Activated CD8-positive, alpha-beta T cell treated with anti-CD3 and anti-CD28 coated beads, Interleukin-2, amount 10 ng/mL, durations not matched to agents 7 days and 5 days (primary cell): ENCODE measurements at regions not wholly inside any gene's neighbourhood (a gene's known extent, or its start where the extent isn't known, plus 50 kb on each side); places are given as distances from the start of the nearest gene placed in this dataset.

ENCODE experiments used
- ATAC-seq: fragments of 150-1000 bp; cut with Tn5 transposase; one replicate; pipeline ENCODE4 v1.10.0; 2021; ENCODE audit warnings: moderate library complexity
- CTCF ChIA-PET: fragments of 350-600 bp; sonication (Branson Sonifier 250); formaldehyde crosslinking; loops from one replicate; lab custom pipeline; 2021; ENCODE audit warnings: antibody characterized with exemption; lab: Charles Lee
- POLR2A ChIA-PET: fragments of 350-600 bp; sonication (Branson Sonifier 250); formaldehyde crosslinking; loops from one replicate; lab custom pipeline; 2021; ENCODE audit warnings: antibody characterized with exemption; lab: Charles Lee
- DNase-seq: peaks from one replicate; pipeline ENCODE4 v3.0.0-alpha.2; 2020
- H3K27ac Mint-ChIP-seq: one replicate; pipeline ENCODE4 v1.8.0; 2021; ENCODE audit warnings: mild to moderate bottlenecking, mixed read lengths
- H3K27me3 Mint-ChIP-seq: one replicate; pipeline ENCODE4 v1.8.0; 2021; ENCODE audit warnings: low read depth, mixed read lengths
- H3K36me3 Mint-ChIP-seq: one replicate; pipeline ENCODE4 v1.8.0; 2021; ENCODE audit warnings: low read depth, mixed read lengths
- H3K4me1 Mint-ChIP-seq: one replicate; pipeline ENCODE4 v1.8.0; 2021; ENCODE audit warnings: low read depth, mixed read lengths
- H3K4me3 Mint-ChIP-seq: one replicate; pipeline ENCODE4 v1.8.0; 2021; ENCODE audit warnings: mild to moderate bottlenecking, mixed read lengths
- H3K9me3 Mint-ChIP-seq: one replicate; pipeline ENCODE4 v1.8.0; 2022; ENCODE audit warnings: mixed read lengths; ENCODE audit not compliant: insufficient read depth

DNA sequence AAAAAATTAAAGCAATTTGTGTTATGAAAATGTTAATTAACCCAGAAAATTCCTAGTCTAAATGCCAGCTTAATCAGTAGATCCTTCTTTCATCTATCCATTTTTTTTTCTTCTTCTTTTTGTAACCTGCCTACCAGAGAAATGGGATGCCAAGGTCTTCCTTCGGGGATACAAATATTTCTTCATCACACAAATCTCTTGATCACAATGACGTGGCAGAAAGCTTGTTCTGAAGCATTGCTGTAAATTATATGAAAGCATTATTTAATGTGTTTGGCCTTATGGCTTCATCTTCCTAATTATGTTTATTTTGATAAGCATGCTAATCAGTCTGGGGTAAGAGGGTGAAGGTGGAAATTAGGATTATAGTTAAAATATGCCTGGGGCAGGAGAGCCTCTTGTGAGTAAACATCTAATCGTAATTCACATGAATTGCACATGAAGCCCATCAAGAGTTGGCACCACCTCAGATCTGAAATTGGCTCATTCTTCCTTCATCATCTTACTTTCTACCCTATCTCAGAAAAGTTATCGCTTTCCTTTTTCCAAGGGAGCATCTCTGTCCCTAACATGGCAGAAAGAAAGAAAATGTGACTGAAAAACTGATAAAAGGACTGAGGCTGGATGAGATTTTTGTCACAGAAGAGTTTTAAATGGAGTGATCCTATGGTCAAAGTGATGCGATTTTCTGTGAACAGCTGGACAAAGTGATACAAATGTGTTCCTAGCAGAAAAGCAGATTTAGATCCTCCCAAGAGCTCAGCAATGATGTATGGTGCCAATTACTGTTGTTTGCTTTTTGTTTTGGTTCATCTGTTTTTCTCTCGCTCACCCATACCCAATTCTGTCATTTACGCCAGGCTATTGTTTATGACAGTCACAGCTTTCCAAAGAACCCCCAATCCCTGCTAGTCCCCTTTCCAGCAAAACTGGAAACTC is 76.9 kb upstream of the PMAIP1 start:
- Mint-ChIP-seq H3K27me3 (peaks cover 15% of the 10 kb centered on the region), H3K4me1 (peaks cover 8% of the 10 kb centered on the region), H3K4me3 (no peak overlapping the region), H3K27ac (no peak overlapping the region), H3K36me3 (no peaks in the 10 kb centered on the region), H3K9me3 (no peaks in the 10 kb centered on the region)
- DNase-seq (no peak), ATAC-seq (no peak)
- POLR2A ChIA-PET, result no interaction called here
- CTCF ChIA-PET, result interaction anchor here (0.8 to 3.6 kb wide), 41 partner anchors 8 to 645 kb away, joined by 3 to 58 read pairs (median 4); partner anchors contain the start of gene CCBE1

DNA sequence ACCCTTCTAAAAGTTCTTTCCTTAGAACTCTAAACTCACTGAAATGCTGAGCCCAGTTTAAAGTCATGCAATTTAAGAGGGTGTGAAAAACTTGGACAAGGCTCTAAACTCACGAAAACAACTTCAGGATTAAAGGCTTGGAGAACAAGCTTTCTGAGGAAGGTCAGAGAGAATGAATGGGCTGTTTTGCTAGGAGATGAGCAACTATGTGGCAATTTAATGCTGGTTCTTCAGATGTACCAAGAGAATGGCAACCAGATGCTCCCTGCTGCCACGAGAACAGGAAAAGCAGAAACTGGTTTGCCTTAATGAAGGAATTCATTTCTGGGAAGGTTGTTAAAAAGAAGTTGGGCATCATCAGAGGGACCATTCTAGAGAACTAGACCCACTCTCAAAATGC is 77.8 kb upstream of the PMAIP1 start:
- ChIA-PET POLR2A (no interaction called here), CTCF (interaction anchor here (2.1 to 3.6 kb wide), 5 partner anchors 20 to 174 kb away, joined by 7 to 58 read pairs (median 11); no protein-coding TSS in a partner anchor)
- H3K4me3 Mint-ChIP-seq, result no peak overlapping the region
- no peak for DNase-seq
- H3K9me3 Mint-ChIP-seq, result no peaks in the 10 kb centered on the region
- H3K36me3 Mint-ChIP-seq, result no peaks in the 10 kb centered on the region
- H3K4me1 Mint-ChIP-seq, result peaks cover 8% of the 10 kb centered on the region
- no peak for ATAC-seq
- H3K27me3 Mint-ChIP-seq, result peaks cover 18% of the 10 kb centered on the region
- no peak overlapping the region for H3K27ac Mint-ChIP-seq

DNA sequence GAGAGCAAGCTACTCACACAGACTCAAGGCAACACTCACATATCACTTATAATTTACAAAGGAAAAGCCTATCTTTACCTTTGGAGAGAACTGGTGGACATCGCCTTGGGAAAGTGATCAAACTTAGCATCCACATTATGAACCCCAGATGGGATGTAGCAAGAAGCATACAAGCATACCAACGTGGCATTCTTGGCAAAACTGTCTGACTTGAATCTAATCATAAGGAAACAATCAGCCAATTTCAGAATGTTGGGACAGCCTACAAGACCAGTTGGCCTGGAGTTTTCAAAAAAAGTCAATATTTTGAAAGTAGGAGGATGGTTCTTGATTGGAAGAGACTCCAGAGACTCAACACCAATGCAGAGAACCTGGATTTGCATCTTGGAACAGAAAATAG is 79.1 kb upstream of the PMAIP1 start:
- peaks cover 8% of the 10 kb centered on the region for H3K4me1 Mint-ChIP-seq
- DNase-seq (no peak), ATAC-seq (no peak)
- H3K4me3 Mint-ChIP-seq, result no peak overlapping the region
- H3K9me3 Mint-ChIP-seq, result no peaks in the 10 kb centered on the region
- ChIA-PET POLR2A (no interaction called here), CTCF (no interaction called here)
- H3K27ac Mint-ChIP-seq, result no peak overlapping the region
- H3K27me3 Mint-ChIP-seq, result peaks cover 18% of the 10 kb centered on the region
- H3K36me3 Mint-ChIP-seq, result no peaks in the 10 kb centered on the region

DNA sequence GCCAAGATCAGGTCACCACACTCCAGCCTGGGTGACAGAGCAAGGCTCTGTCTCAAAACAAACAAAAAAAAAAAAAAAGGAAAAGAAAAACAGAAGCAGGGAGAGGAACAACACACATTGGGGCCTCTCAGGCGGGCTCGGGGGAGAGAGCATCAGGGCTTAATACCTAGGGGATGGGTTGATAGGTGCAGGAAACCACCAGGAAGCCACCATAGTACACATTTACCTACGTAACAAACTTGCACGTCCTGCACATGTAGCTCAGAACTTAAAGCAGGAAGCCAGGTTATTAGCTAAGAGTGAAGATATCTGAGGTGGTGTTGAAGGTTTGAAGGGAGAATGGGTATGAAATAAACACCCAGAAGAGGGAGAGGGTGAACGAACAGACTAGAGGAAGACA is 81.0 kb upstream of the PMAIP1 start:
- Mint-ChIP-seq H3K9me3 (no peaks in the 10 kb centered on the region), H3K27ac (no peak overlapping the region), H3K4me1 (peaks cover 9% of the 10 kb centered on the region), H3K27me3 (peaks cover 22% of the 10 kb centered on the region), H3K4me3 (no peak overlapping the region), H3K36me3 (no peaks in the 10 kb centered on the region)
- POLR2A ChIA-PET, result no interaction called here
- no peak for DNase-seq
- no peak for ATAC-seq
- CTCF ChIA-PET, result interaction anchor here (0.7 to 1.0 kb wide), 3 partner anchors 16 to 269 kb away, joined by 3 to 5 read pairs (median 3); no protein-coding TSS in a partner anchor

DNA sequence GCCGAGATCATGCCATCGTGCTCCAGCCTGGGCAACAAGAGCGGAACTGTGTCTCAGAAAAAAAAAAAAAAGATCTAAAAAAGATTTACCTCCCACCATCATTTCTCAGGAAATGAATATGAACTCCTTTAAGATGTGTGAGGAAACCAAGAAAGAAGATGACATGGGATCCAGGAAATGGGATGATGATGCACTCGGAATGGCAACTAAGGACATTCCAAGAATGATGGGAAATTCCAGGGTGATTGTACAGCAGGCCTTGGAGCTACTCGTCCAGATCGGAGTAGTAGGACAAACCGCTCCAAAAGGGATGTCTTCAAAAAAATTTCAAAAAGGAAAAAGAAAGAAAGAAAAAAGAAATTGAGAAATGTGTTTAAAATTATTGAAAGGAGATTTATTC is 84.9 kb upstream of the PMAIP1 start:
- ChIA-PET POLR2A (no interaction called here), CTCF (interaction anchor here (1.0 kb wide), 1 partner anchor 8 kb away, joined by 3 read pairs; no protein-coding TSS in a partner anchor)
- Mint-ChIP-seq H3K36me3 (no peaks in the 10 kb centered on the region), H3K27ac (no peak overlapping the region), H3K4me3 (no peak overlapping the region), H3K27me3 (peaks cover 27% of the 10 kb centered on the region), H3K9me3 (no peaks in the 10 kb centered on the region), H3K4me1 (peaks cover 11% of the 10 kb centered on the region)
- ATAC-seq, result no peak
- DNase-seq, result no peak

DNA sequence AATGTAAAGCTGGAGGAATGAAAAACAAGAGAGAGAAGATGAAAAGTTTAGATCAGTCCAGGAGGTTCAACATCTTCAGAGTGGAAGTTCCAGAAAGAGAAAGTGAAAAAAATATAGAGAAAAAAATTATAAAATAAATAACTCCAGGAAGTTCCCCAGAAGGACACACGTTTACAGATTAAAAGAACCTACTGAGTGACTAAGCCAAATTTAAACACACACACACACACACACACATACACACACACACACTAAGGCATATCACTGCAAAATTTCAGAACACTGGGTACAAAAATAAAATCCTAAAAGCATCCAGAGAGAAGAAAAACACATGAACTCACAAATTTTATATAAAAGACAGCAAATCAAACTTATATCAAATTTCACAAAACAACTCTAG is 85.9 kb upstream of the PMAIP1 start:
- no peaks in the 10 kb centered on the region for H3K9me3 Mint-ChIP-seq
- peaks cover 30% of the 10 kb centered on the region for H3K27me3 Mint-ChIP-seq
- ChIA-PET CTCF (no interaction called here), POLR2A (no interaction called here)
- no peaks in the 10 kb centered on the region for H3K36me3 Mint-ChIP-seq
- H3K27ac Mint-ChIP-seq, result no peak overlapping the region
- peaks cover 10% of the 10 kb centered on the region for H3K4me1 Mint-ChIP-seq
- no peak overlapping the region for H3K4me3 Mint-ChIP-seq
- ATAC-seq (no peak), DNase-seq (no peak)

DNA sequence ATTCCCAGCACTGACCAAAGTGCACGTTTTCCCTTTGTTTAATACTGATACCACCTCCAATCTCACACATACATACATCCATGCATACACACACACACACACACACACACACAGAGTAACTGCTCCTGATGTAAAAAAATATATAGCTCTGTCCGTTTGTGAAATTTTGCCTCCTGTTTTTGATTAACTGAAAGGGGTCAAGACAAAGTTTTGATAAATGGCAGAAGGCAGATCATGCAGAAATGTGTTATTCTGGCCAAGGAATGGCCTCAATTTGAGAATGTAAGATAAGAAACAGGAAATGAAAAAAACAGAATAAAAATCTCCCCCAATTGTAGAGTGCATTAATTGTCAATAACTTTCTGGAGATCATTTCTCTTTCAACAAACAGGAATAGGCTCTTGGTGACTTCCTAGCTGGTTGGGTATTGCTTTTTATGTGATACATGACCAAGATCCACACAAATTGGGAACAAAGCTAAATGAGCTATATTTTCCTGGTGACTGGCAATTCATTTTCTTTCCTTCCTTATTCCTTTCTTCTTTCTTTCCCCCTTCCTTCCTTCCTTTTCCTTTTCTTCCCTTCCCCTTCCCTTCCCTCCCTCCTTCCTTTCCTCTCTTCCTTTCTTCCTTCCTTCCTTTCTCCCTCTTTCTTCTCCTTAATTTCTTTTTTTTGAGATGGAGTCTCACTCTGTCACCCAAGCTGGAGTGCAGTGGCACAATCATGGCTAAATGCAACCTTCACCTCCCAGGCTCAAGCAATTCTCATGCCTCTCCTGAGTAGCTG is 88.9 kb upstream of the PMAIP1 start:
- ChIA-PET CTCF (interaction anchor here (1.8 kb wide), 1 partner anchor 12 kb away, joined by 8 read pairs; no protein-coding TSS in a partner anchor), POLR2A (no interaction called here)
- DNase-seq, result no peak
- peaks cover 30% of the 10 kb centered on the region for H3K27me3 Mint-ChIP-seq
- no peaks in the 10 kb centered on the region for H3K36me3 Mint-ChIP-seq
- no peak for ATAC-seq
- H3K4me1 Mint-ChIP-seq, result peaks cover 3% of the 10 kb centered on the region
- no peak overlapping the region for H3K27ac Mint-ChIP-seq
- no peak overlapping the region for H3K4me3 Mint-ChIP-seq
- H3K9me3 Mint-ChIP-seq, result no peaks in the 10 kb centered on the region

DNA sequence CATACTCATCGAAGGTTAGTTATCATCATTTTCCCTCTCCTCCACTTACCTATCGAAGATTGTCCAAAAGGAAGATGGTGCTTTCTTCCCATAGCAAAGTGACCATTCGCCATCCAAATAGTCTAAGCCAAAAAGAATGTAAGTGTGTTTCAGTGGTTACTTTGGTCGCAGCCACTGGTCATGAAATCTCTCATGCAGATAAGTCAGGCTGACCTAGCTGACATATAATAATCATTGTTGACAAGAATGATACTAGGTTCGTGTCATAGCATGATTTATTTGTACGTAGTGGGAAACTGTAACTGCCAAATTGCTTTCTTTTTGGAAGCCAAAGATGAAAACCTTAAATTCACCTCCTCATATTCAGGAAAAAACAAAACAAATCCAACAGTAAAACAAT is 89.6 kb upstream of the PMAIP1 start:
- Mint-ChIP-seq H3K4me3 (no peak overlapping the region), H3K27ac (no peak overlapping the region), H3K9me3 (no peaks in the 10 kb centered on the region), H3K27me3 (peaks cover 30% of the 10 kb centered on the region), H3K4me1 (peaks cover 3% of the 10 kb centered on the region), H3K36me3 (no peaks in the 10 kb centered on the region)
- ATAC-seq (no peak), DNase-seq (no peak)
- ChIA-PET CTCF (interaction anchor here (1.8 kb wide), 1 partner anchor 13 kb away, joined by 8 read pairs; no protein-coding TSS in a partner anchor), POLR2A (no interaction called here)

DNA sequence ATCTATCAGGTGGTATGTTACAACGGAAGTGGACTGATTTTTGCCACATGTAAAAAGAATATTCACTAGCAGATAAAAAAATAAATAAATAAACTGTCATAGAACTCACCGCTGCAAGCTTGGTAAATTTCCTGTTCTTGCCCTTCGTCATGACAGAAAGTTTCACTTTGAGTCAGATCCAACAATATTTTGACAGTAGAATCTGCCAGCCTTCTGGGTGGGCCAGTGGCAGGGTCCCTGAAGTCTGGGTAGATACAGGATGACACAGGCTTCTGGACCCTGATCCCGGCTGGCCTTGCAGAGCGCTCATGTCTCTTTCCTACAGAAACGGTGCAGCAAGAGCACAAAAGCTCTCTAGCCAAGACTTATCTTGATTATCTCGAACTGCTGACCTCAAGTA is 97.8 kb upstream of the PMAIP1 start:
- Mint-ChIP-seq H3K27me3 (peaks cover 5% of the 10 kb centered on the region), H3K9me3 (no peaks in the 10 kb centered on the region), H3K4me1 (peaks cover 9% of the 10 kb centered on the region), H3K4me3 (no peak overlapping the region), H3K27ac (peak overlapping the region; percentile 28), H3K36me3 (no peaks in the 10 kb centered on the region)
- ATAC-seq (peak; percentile 60), DNase-seq (peak; percentile 22)
- POLR2A ChIA-PET, result interaction anchor here (1.0 kb wide), 1 partner anchor 98 kb away, joined by 3 read pairs; no protein-coding TSS in a partner anchor
- CTCF ChIA-PET, result interaction anchor here (0.8 to 3.2 kb wide), 2 partner anchors 17 to 21 kb away, joined by 3 to 18 read pairs; no protein-coding TSS in a partner anchor

DNA sequence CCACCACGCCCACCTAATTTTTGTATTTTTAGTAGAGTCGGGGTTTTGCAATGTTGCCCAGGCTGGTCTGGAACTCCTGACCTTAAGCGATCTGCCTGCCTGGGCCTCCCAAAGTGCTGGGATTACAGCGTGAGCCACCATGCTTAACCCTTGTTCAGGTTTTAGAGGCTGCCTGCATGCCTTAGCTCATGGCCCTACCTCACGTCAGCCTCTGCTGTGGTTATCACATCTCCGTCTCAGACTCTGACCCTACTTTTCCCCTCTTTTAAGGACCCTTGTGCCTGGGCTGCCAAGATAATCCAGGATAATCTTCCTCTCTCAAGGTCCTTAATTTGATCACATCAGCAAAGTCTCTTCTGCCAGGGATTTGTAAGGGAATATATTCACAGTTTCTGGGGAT is 98.2 kb upstream of the PMAIP1 start:
- H3K27me3 Mint-ChIP-seq, result peaks cover 5% of the 10 kb centered on the region
- ATAC-seq (no peak), DNase-seq (no peak)
- H3K9me3 Mint-ChIP-seq, result no peaks in the 10 kb centered on the region
- H3K36me3 Mint-ChIP-seq, result no peaks in the 10 kb centered on the region
- peaks cover 9% of the 10 kb centered on the region for H3K4me1 Mint-ChIP-seq
- ChIA-PET POLR2A (interaction anchor here (1.0 kb wide), 1 partner anchor 99 kb away, joined by 3 read pairs; no protein-coding TSS in a partner anchor), CTCF (interaction anchor here (3.2 kb wide), 1 partner anchor 22 kb away, joined by 18 read pairs; no protein-coding TSS in a partner anchor)
- H3K4me3 Mint-ChIP-seq, result no peak overlapping the region
- peak overlapping the region; percentile 28 for H3K27ac Mint-ChIP-seq

DNA sequence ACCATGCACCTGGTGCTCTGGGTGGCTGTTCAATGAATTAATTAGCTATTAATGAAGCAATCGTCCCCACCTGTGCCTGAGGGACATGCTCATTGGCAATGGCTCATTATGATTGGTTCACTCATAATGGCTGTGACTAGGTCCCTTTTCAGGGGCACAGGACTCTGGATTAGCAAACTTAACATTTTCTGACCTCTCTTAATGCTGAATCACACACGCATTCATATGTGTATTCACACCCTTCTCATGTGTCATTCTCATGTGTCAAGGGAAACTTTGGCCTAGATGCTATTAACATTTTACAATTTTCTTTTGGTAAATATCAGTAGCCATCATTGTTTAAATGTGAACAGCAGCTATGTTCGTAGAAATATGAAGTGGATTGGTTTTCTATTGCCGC is 98.9 kb upstream of the PMAIP1 start:
- no peak overlapping the region for H3K4me3 Mint-ChIP-seq
- H3K9me3 Mint-ChIP-seq, result no peaks in the 10 kb centered on the region
- H3K27me3 Mint-ChIP-seq, result peaks cover 5% of the 10 kb centered on the region
- no peaks in the 10 kb centered on the region for H3K36me3 Mint-ChIP-seq
- H3K4me1 Mint-ChIP-seq, result peaks cover 9% of the 10 kb centered on the region
- POLR2A ChIA-PET, result no interaction called here
- ATAC-seq (no peak), DNase-seq (no peak)
- no peak overlapping the region for H3K27ac Mint-ChIP-seq
- CTCF ChIA-PET, result interaction anchor here (2.0 to 3.2 kb wide), 2 partner anchors 18 to 22 kb away, joined by 9 to 18 read pairs; no protein-coding TSS in a partner anchor
